ENCODE measurements at regions not wholly inside any gene's neighbourhood (a gene's known extent, or its start where the extent isn't known, plus 50 kb on each side); places are given as distances from the start of the nearest gene placed in this dataset.

DNA sequence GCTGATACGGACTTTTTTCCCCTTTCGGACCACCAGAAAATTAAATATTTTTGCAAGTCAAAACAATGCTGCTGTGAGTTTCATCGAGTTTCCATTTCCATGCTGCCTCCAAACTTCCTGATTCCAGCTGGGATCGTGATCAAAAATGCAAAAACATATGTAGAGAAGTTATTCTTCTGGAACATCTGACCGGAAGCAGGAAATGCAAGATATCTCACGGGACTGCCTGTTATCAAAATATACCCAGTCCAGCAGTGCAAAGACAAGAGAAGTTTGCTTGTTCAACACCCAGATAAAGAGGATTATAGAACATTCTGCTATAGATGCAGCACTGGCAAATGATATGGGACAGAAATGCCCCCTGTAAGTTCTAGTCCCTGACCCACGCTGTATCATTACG is 726.7 kb upstream of the NR2F2 start:
- no peak for DNase-seq
- Histone ChIP-seq H3K27me3 (no peaks in the 10 kb centered on the region), H3K9me3 (no peaks in the 10 kb centered on the region), H3K27ac (peak overlapping the region in 1 of 4 donors; percentile 36), H3K36me3 (replicated peaks in 1 of 2; ENCODE audit: insufficient read depth in 1 of 2, low read depth in 2 of 2) (no peaks in the 10 kb centered on the region), H3K4me3 (no peak overlapping the region), H3K4me1 (no peaks in the 10 kb centered on the region)
- intact Hi-C loops (cut with DNase I): no loop called here
- TF ChIP-seq POLR2A (IDR thresholded peaks at IDR 0.05): no peak
- TF ChIP-seq, protein P1, sequence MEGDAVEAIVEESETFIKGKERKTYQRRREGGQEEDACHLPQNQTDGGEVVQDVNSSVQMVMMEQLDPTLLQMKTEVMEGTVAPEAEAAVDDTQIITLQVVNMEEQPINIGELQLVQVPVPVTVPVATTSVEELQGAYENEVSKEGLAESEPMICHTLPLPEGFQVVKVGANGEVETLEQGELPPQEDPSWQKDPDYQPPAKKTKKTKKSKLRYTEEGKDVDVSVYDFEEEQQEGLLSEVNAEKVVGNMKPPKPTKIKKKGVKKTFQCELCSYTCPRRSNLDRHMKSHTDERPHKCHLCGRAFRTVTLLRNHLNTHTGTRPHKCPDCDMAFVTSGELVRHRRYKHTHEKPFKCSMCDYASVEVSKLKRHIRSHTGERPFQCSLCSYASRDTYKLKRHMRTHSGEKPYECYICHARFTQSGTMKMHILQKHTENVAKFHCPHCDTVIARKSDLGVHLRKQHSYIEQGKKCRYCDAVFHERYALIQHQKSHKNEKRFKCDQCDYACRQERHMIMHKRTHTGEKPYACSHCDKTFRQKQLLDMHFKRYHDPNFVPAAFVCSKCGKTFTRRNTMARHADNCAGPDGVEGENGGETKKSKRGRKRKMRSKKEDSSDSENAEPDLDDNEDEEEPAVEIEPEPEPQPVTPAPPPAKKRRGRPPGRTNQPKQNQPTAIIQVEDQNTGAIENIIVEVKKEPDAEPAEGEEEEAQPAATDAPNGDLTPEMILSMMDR (IDR thresholded peaks at IDR 0.05): no peak
- 50 to 55% methylated on average over 8 of the region's 8 CpGs for WGBS, 2 donors
- no peak for ATAC-seq

DNA sequence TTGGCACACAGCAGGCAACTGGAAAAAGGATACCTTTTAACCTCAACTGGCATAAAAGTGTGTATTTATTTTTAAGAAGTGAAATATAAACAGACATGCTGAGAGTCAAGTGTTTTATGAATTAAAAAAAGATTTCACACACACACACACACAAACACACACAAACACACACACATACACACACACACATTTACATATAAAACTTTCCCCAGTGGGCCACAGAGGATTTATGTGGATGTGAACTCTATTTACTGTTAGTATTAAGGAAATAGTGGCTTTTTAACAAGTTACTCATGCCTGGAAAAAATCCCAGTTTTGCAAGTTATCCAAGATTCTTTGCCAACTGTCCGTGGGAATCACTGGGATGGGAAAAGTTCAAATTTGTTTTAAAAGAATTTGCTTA is 725.9 kb upstream of the NR2F2 start:
- ATAC-seq: no peak
- Histone ChIP-seq H3K27ac (no peak overlapping the region), H3K4me1 (no peaks in the 10 kb centered on the region), H3K36me3 (replicated peaks in 1 of 2; ENCODE audit: insufficient read depth in 1 of 2, low read depth in 2 of 2) (no peaks in the 10 kb centered on the region), H3K9me3 (no peaks in the 10 kb centered on the region), H3K27me3 (no peaks in the 10 kb centered on the region), H3K4me3 (no peak overlapping the region)
- intact Hi-C loops (cut with DNase I): no loop called here
- DNase-seq: peak in 1 of 4 donors; percentile 7
- TF ChIP-seq, protein P1 (IDR thresholded peaks at IDR 0.05): no peak
- TF ChIP-seq POLR2A (IDR thresholded peaks at IDR 0.05): no peak
- 10 to 31% methylated on average over 1 of the region's 1 CpG for WGBS, 2 donors

DNA sequence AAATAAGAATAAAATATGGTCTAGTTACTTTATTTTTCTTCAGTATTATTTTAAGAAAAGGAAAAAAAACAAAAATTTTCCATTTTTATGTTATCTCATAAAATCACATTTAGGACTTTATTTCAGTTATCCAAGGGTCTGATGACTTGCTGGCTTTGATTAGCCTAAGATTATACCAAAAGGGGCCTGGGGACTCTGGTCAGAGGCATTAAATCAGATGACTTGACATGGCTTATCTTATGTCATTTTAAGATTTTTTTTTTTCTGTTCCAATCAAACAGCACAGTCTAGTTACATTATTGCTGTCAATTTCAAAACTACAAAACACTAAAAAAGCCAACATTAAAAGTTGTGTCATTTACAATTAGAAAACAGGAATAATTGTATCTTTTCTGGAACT is 725.4 kb upstream of the NR2F2 start:
- Histone ChIP-seq H3K4me3 (no peak overlapping the region), H3K4me1 (no peaks in the 10 kb centered on the region), H3K27me3 (no peaks in the 10 kb centered on the region), H3K9me3 (no peaks in the 10 kb centered on the region), H3K36me3 (replicated peaks in 1 of 2; ENCODE audit: insufficient read depth in 1 of 2, low read depth in 2 of 2) (no peaks in the 10 kb centered on the region), H3K27ac (no peak overlapping the region)
- intact Hi-C loops (cut with DNase I): no loop called here
- ATAC-seq (no peak), DNase-seq (no peak)
- TF ChIP-seq, protein P1 (IDR thresholded peaks at IDR 0.05): no peak
- no peak for TF ChIP-seq POLR2A (IDR thresholded peaks at IDR 0.05)

DNA sequence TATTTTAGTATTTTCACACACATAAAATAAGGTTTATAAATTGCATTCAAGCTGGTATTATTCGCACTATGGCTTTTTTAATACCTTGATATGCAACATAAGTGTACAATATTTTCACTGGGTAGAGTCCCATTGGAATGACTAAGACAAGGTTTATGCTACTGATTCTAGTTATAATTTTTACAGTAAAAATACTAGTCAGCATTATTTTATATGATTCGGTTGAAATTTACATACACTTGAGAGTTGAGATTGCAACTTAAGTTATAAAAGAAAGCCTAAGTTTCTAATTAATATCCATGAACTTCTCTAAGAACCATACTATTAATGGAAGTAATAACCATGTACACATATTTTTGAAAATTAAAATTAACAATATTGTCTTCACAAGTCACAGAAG is 723.9 kb upstream of the NR2F2 start:
- ATAC-seq: no peak
- Histone ChIP-seq H3K4me1 (no peaks in the 10 kb centered on the region), H3K4me3 (no peak overlapping the region), H3K27ac (no peak overlapping the region), H3K36me3 (replicated peaks in 1 of 2; ENCODE audit: insufficient read depth in 1 of 2, low read depth in 2 of 2) (no peaks in the 10 kb centered on the region), H3K27me3 (no peaks in the 10 kb centered on the region), H3K9me3 (no peaks in the 10 kb centered on the region)
- TF ChIP-seq, protein P1 (IDR thresholded peaks at IDR 0.05): no peak
- no peak for TF ChIP-seq POLR2A (IDR thresholded peaks at IDR 0.05)
- intact Hi-C loops (cut with DNase I): no loop called here
- no peak for DNase-seq
- 85 to 87% methylated on average over 2 of the region's 2 CpGs for WGBS, 2 donors

DNA sequence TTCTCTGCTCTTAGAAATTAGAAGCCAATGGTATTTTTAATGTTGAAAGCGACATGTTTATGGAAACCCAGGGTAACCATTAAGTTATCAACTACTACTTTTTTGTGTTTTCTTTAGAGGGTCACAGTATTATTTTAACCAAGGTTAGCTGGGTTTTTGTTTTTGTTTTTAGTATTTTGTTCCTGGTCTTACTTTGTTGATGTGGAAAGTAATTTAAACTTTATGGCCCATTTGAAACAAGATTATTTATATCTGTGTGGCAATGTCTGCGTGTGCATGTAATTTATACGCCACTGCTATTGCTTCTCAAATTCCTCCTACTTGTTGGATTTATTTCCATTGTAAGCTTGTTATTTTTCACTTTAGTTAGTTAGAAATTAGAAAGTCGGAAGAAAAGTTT is 722.1 kb upstream of the NR2F2 start:
- DNase-seq (no peak), ATAC-seq (no peak)
- H3K9me3 ChIP-seq: no peaks in the 10 kb centered on the region
- no peaks in the 10 kb centered on the region for H3K27me3 ChIP-seq
- TF ChIP-seq, protein P1 (IDR thresholded peaks at IDR 0.05): no peak
- no peak for TF ChIP-seq POLR2A (IDR thresholded peaks at IDR 0.05)
- H3K27ac ChIP-seq: no peak overlapping the region
- H3K4me1 ChIP-seq: no peaks in the 10 kb centered on the region
- intact Hi-C loops (cut with DNase I): no loop called here
- no peak overlapping the region for H3K4me3 ChIP-seq
- H3K36me3 ChIP-seq (replicated peaks in 1 of 2; ENCODE audit: insufficient read depth in 1 of 2, low read depth in 2 of 2): no peaks in the 10 kb centered on the region
- 88 to 92% methylated on average over 4 of the region's 4 CpGs for WGBS, 2 donors

Data from body of pancreas (tissue), 4 donors.